NCI-H2171 (cell line): ENCODE measurements at regions not wholly inside any gene's neighbourhood (a gene's known extent, or its start where the extent isn't known, plus 50 kb on each side); places are given as distances from the start of the nearest gene placed in this dataset.

ENCODE experiments used
- DNase-seq: peaks from one replicate; lab custom pipeline; 2025; lab: John Stamatoyannopoulos, UW

GRCh38 chr18:55166260-55166598 lies 207.0 kb upstream of the CCDC68 start:
- DNase-seq, result no peak

- DNase-seq, result no peak
These were observed 204.3 kb upstream of the CCDC68 start for GRCh38 chr18:55163550-55163949.

- no peak for DNase-seq
These were observed 202.7 kb upstream of the CCDC68 start for GRCh38 chr18:55161916-55162315.

DNA sequence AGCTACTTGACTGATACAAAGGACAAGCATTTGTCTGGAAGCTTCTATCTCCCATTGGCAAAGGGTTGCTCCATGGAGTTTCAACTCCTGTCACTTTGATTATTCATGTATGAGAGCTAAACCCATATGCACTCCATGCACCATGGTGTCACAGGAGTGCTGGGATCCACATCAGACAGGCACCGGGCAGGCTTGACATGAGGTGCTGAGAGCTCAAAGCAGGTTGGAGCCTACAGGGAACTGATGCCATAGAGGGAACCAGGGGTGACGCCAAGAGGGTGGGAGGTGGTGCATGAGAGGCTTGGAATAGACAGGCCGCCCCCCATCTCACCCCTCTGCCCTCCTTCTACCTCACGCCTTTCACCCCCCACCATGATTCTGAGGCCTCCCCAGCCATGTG lies 199.8 kb upstream of the CCDC68 start:
- DNase-seq, result no peak

DNA sequence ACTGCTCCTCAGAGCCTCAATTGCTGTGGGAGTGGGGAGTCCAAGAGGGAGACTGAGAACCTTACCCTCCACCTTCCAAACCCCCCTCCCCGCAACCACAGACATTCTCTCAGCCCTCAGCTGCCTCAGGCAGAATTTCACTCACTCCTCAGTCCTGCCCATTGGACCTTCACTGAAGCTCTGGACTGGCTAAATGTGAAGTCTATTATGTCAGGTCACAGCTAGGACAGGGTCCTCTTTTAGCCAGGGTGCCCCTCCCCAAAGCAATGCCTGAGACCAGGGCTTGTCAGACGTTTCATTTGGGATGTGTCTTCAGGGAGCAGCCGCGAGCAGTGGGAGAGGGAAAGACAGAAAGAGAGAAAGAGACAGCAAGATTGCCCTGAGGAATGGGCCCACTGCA lies 199.3 kb upstream of the CCDC68 start:
- no peak for DNase-seq

- DNase-seq, result no peak
These were observed 194.1 kb upstream of the CCDC68 start for GRCh38 chr18:55153346-55153745.

DNA sequence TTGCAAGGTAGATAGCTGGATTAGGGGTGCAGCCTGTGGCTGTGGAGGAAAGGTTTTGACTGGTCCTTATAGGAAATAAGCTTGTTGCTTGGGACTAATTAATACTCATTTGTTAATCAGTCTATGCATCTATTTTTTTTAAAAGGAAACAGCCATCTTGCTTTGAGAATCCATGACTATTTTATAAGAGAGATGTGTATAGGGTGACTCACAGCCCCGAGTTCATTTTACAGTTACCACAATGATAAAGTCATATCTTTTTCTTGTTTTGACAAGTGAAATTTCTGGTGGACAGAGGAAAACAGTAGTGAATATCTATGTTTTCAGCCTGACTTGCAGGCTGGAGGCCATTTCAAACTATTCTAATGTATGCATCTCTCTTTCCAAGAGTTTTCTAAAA lies 193.5 kb upstream of the CCDC68 start:
- DNase-seq, result no peak

DNA sequence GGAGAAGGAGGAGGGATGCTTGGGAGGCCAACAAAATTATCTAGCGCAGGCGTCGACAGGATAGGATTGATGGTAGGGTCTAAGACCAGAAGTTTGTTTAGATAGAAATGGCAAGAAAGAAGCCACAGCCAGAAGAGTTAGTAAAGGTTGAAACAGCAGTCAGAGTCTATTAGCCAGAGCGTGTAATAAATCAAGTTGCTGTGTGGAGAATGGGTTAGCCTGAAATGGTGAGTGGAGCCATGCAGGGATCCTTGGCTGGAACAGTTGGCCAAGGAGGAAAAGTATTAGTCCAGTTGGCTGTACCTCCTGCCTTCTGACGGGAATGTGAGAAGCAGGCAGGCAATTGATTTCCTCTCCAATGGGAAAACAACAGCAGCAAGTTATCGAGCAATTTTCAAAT lies 190.7 kb upstream of the CCDC68 start:
- DNase-seq, result no peak

DNA sequence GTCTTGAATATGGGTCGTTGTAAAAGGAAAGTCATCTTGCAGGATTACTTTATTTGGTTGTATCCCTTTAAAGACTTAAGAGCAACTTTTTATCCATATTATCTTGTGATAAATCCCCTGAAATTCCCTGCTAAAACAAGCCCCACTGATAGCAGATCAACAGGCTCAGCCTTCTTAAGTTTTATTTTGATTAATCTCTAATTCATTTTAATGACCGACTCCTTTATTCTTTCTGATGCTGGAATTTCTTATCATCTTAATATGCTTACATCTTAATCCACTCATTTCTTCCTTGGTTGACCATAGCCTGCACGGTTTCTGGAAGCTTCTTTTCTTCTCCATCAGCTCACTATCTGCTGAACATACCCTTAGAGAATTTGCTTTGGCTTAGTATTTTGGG lies 188.5 kb upstream of the CCDC68 start:
- DNase-seq, result no peak

GRCh38 chr18:55144193-55144930 lies 185.1 kb upstream of the CCDC68 start:
- DNase-seq, result no peak

DNA sequence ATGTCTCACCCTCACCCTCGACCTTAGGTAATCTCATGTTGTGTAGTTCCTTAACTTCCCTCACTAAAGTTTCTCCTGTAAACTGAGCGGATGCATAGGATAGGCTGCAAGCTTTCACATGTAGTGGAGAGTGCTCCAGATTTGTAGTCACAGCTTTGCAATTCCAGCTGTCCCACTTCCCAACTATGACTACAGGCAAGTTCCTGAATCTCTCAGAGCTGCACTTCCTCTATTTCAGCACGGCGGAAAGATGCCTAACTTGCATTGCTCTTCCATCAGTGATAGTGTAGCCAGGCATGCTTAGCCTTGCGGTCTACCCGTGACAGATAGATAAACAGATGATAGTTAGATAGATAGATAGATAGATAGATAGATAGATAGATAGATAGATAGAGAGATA lies 183.1 kb upstream of the CCDC68 start:
- no peak for DNase-seq

DNA sequence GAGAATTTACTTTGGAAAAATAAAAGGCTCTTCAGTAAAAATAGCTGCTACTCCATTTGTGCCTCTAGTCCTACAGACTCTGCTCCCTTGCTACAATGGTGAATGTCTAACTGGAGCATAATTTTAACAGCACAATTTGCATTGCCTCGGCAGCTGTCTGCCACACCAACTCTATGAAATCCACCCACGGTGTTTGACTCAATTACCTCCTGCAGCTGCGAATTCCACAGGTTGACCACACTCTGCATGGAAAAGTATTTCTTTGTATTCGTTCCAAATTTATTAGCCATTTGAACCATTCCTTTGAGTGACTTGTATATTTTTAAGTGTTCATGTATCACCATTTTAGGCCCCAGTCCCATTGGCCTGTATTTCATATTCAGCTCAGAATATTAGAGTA lies 182.1 kb upstream of the CCDC68 start:
- no peak for DNase-seq

DNA sequence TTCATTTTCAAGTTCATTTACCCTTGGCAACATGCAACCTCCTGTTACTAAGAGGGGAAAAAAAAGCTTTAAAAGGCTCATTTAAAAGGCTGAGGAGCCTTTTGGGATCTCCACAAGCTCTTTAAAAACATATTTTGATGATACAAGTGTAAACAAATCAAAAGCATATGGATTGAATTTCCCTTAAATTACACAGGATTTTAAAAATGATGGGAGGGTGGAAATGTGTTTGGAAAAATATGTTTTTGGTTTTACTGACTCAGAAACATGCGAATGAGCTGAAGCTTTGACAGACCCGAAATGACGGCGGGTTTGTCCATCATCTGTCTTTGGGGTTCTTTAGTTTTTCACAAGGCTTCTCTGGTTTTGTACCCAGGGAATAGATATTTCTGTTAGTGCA lies 180.6 kb upstream of the CCDC68 start:
- DNase-seq, result no peak

DNA sequence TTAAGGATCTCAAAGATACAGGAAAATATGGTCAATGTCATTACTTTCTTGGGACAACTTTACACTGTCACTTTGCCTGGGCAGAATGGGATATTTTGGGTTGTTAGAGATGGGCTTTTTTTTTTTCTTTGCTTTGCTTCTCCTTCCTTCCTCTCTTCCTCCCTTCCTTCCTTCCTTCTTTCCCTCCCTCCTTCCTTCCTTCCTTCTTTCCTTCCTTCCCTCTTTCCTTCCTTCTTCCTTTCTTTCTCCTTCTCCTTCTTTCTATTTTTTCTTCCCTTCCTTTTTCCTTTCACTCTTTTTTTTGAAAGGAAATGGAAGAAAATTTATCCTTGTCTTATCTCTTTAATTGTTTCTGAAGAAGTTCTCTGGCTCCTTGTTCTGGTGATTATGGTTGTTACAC lies 180.0 kb upstream of the CCDC68 start:
- no peak for DNase-seq

DNA sequence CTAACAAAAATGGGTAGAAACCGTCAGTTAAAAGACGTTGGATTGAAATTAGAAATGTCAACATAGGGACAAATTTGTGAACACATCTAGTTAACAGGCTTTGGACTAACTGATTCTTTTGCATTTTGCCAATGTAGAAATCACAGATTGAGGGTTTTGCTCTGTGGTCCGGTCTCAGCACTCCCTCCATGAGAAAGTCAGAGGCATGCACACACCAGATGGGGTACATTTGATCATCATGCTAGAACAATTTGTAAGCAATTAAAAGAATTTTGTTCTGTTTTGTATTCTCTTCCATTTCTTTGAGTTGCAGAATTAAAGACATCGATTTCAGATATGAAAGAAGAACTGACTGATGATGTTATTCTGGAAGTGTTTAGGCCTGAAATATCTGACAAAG lies 179.1 kb upstream of the CCDC68 start:
- DNase-seq, result no peak

GRCh38 chr18:55137602-55138001 lies 178.3 kb upstream of the CCDC68 start:
- no peak for DNase-seq

DNA sequence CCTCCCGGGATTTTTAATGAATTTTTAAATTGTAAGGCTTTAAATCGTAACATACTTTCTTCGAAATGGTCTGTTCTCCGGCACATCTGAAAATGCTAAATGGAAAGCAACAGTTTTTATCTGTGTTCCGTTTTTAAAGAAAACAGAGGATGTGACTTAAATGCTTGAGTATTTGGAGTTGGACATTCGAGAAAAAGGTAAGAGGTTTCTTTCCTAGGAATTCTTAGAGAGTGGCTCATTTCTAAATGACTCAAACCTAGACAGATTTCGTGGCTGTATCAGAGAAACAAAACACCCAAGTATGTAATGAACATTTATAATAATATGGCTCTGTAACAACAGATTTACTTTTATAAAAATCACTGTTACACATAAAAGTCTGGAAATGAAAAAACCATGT lies 177.6 kb upstream of the CCDC68 start:
- no peak for DNase-seq

DNA sequence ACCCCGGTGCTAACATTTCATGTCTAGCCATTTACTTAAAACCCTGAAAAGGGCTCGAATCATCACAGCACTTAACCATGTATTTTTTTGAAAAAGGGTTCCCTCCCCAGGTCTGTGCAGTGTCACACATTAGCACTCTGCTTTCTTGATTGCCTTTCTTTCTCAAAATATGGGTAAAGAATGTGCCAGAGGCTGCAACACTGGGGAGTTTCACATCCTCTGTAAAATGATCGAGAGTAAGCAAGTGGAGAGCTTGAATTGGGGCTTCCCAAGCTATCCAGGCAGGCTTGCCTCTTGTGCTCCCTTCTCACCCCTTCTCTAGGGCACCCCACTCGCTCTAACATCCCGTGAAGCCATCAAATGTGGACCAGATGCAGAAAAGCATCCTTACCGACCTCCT lies 177.0 kb upstream of the CCDC68 start:
- no peak for DNase-seq

GRCh38 chr18:55133378-55133777 lies 174.1 kb upstream of the CCDC68 start:
- DNase-seq, result no peak

- no peak for DNase-seq
These were observed 169.2 kb upstream of the CCDC68 start for GRCh38 chr18:55128437-55128836.

GRCh38 chr18:55124078-55124763 lies 165.0 kb upstream of the CCDC68 start:
- no peak for DNase-seq

DNA sequence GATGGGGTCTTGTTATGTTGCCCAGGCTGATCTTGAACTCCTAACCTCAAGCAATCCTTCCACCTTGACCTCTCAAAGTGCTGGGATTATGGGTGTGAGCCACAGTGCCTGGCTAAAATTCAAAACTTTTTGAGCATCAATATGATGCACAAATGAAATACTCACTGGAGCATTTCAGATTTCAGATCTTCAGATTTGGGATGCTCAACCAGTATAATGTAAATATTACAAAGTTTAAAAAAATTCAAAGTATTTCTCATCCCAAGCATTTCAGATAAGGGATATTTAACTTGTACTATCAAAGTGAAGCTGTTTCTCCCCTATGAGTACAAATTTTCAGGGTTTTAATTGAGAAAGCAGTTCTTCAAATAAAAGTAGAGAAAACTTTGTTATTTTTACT lies 164.1 kb upstream of the CCDC68 start:
- DNase-seq, result no peak

DNA sequence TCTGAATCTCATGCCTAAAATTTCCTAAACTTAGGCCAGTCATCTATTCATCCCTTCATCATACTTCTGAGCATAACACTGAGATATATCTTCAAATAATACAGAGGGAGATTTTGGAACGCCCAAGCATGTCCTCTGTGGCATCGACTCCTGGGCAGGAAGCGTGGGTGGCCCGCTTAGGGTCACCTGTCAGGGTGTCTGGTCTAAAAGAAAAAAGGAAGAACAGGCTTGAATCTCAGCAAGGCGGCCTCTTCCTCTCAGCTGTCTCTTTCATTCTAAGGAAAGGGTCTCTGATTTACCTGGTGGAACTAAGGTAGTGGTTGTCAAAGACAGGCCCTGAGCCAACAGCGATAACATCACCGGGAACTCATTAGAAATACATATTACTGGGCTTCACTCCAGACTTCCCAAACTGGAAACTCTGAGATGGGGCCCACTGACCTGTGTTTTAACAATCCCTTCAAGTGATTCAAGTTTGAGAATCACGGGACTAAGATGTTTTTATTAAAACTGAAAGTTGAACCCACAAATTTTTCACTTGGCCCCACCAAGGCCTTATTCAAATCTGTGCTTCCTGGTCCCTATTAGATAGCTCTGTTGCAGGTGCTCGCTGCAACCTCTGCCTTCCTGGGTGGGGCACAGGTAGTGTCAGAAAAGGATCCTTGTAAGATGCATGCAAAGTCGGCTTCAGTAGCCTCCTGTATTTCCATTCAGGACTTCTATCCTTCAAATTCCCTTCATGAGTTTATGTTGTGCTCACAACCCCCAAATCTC lies 162.3 kb upstream of the CCDC68 start:
- DNase-seq, result no peak
